ENCODE measurements at regions not wholly inside any gene's neighbourhood (a gene's known extent, or its start where the extent isn't known, plus 50 kb on each side); places are given as distances from the start of the nearest gene placed in this dataset.

DNA sequence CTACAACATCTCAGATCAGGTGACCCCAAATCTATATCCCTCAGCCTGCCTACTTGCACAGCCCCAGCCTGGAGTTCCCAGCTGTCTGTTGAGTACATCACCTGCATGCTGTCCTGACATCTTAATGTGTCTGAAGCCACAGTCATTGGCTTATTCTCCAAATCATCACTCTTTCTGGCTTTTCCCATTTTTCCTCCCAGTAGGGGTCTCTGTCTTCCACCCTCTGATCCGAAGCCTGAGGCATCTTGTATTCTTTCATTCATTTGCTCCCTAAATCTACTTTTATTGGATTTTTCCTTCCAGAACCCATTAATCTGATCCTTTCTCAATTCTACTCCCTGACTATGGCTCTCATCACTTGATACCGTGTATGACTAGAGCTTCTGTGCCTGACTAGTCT, 332.9 kb upstream of the DCC start:
- TF ChIP-seq REST (IDR thresholded peaks at IDR 0.05; ENCODE audit: insufficient replicate concordance, low read depth) (no peak), POLR2AphosphoS5 (IDR thresholded peaks at IDR 0.05; ENCODE audit: low read depth) (no peak)
- TF ChIP-seq, protein P1, sequence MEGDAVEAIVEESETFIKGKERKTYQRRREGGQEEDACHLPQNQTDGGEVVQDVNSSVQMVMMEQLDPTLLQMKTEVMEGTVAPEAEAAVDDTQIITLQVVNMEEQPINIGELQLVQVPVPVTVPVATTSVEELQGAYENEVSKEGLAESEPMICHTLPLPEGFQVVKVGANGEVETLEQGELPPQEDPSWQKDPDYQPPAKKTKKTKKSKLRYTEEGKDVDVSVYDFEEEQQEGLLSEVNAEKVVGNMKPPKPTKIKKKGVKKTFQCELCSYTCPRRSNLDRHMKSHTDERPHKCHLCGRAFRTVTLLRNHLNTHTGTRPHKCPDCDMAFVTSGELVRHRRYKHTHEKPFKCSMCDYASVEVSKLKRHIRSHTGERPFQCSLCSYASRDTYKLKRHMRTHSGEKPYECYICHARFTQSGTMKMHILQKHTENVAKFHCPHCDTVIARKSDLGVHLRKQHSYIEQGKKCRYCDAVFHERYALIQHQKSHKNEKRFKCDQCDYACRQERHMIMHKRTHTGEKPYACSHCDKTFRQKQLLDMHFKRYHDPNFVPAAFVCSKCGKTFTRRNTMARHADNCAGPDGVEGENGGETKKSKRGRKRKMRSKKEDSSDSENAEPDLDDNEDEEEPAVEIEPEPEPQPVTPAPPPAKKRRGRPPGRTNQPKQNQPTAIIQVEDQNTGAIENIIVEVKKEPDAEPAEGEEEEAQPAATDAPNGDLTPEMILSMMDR (IDR thresholded peaks at IDR 0.05; ENCODE audit: insufficient read depth, low read length), result no peak

Measured in HL-60 (cell line).